Ramos (cell line): ENCODE measurements at regions not wholly inside any gene's neighbourhood (a gene's known extent, or its start where the extent isn't known, plus 50 kb on each side); places are given as distances from the start of the nearest gene placed in this dataset.
"Not testable (repeated sequence)": the region's sequence is repeated elsewhere in the genome, so short reads cannot be mapped to it uniquely, and the experiment has no call there.

Source experiments
- in situ Hi-C: fragments of 300-500 bp; cut with MboI; formaldehyde crosslinking; loops from one replicate; pipeline ENCODE4 v1.14.3; 2022; ENCODE audit warnings: low sequenced_read_pairs; ENCODE audit not compliant: unreplicated experiment

- in situ Hi-C loops, result no loop called here
Measured at GRCh38 chr5:99045871-99046270, 117.1 kb upstream of the CHD1 start.

GRCh38 chr5:99043257-99043656, 114.5 kb upstream of the CHD1 start:
- in situ Hi-C loops, result not testable (repeated sequence)

- in situ Hi-C loops, result loop anchor here (10.0 kb wide), 1 partner anchor 113 kb away; the partner anchor contains the start of gene CHD1
Measured at GRCh38 chr5:99037668-99038067, 108.9 kb upstream of the CHD1 start.

DNA sequence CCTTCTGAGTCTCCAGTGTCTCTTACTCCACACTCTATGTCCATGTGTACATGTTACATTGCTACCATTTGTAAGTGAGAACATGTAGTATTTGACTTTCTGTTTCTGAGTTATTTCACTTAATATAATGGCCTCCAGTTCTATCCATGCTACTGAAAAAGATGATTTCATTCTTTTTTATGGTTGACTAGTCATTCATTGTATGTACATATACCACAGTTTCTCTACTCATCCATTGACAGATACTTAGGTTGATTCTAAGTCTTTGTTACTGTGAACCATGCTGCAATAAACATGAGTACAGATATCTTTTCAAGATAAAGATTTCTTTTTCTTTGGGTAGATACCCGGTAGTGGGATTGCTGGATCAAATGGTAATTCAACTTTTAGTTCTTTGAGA, 107.1 kb upstream of the CHD1 start:
- in situ Hi-C loops, result loop anchor here (10.0 kb wide), 1 partner anchor 111 kb away; the partner anchor contains the start of gene CHD1

- in situ Hi-C loops, result loop anchor here (10.0 kb wide), 1 partner anchor 110 kb away; the partner anchor contains the start of gene CHD1
Measured at GRCh38 chr5:99034336-99034735, 105.5 kb upstream of the CHD1 start.

- in situ Hi-C loops, result loop anchor here (10.0 kb wide), 1 partner anchor 108 kb away; the partner anchor contains the start of gene CHD1
Measured at GRCh38 chr5:99033014-99033900, 104.5 kb upstream of the CHD1 start.

DNA sequence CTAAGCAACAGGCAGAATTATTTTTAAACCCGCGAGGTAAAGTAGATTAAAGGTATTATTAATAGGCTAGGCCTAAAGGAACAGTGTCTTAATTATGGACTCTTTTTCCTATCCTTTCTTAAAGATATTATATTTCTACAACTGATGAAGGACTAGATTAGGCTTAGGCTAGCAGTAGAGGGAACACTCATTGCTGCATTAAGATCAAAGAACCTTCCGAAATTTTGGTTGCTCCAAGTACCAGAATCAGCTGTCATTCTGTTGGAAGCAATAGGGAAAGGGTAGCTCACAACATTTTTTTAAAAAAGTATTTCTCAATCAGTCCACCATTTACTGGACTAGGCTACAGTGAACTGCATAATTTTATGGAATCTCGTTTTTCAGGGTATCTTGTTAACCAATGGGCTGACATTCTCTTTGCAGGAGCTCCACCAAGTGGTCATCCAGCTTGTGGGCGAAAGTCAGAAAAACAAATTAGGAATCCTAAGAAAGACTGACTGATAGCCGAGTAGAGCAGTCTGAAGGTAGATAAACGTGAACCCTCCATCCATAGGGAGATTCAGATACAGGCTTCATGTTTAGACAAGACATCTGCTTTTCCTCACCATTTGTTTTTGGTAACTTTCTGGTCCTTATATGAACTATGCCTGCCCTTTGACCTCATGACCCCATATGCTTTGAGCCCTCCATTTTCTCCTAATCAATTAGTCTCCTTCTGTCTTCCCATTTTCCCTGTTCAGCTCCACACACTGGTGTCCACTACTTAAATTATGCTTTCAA, 103.6 kb upstream of the CHD1 start:
- in situ Hi-C loops, result loop anchor here (10.0 kb wide), 1 partner anchor 108 kb away; the partner anchor contains the start of gene CHD1

DNA sequence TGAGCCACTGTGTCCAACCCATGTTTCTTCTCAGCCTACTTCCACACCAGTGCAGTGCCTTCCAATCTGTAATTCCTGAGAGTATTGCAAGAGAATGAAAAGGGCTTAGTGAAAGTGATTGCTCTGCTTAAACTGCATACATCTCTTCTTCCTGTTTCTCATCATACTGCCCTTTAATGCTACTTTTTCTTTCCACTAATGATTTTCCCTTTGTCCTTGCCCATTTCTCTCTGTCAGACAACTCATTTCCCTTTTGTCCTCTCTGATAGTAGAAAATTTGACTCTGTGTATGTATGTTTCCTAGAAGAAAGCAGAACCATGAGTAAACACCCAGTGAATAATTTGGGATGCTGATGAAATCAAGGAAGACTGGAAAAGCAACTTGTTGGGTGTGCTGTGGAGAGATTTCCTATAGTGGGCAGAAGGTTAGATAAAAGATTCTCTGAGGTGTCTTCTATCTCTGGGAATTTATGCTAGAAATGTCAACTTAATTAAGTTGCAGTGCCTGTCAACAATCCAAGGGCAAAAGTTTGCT, 102.2 kb upstream of the CHD1 start:
- in situ Hi-C loops, result loop anchor here (10.0 kb wide), 1 partner anchor 106 kb away; the partner anchor contains the start of gene CHD1

DNA sequence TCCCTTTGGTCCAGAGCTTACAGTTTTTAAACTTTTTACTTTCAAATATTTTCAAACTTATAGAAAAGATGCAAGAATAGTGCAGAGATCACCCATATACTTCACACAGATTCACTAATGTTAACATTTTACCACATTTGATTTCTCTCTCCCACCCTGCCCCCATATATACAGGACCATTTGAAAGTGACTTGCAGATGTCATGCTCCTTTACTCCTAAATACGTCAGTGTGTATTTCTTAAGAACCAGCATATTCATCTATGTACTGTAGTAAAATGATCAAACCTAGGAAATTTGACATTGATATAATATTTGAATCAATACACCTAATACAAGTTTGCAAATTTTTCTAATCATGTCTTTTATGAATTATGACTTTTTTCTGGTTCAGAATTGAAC, 100.4 kb upstream of the CHD1 start:
- in situ Hi-C loops, result no loop called here

DNA sequence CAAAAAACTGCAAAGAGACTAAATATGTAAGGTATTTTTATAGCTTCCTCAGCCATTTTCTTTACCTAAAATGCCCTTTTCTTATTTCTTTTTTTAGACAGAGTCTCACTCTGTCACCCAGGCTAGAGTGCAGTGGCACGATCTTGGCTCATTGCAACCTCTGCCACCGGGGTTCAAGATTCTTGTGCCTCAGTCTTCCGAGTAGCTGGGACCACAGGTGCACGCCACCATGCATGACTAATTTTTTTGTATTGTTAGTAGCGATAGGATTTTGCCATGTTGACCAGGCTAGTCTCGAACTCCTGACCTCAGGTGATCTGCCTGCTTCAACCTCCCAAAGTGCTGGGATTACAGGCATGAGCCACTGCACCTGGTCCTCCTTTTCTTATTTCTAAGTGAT, 99.4 kb upstream of the CHD1 start:
- in situ Hi-C loops, result not testable (repeated sequence)

DNA sequence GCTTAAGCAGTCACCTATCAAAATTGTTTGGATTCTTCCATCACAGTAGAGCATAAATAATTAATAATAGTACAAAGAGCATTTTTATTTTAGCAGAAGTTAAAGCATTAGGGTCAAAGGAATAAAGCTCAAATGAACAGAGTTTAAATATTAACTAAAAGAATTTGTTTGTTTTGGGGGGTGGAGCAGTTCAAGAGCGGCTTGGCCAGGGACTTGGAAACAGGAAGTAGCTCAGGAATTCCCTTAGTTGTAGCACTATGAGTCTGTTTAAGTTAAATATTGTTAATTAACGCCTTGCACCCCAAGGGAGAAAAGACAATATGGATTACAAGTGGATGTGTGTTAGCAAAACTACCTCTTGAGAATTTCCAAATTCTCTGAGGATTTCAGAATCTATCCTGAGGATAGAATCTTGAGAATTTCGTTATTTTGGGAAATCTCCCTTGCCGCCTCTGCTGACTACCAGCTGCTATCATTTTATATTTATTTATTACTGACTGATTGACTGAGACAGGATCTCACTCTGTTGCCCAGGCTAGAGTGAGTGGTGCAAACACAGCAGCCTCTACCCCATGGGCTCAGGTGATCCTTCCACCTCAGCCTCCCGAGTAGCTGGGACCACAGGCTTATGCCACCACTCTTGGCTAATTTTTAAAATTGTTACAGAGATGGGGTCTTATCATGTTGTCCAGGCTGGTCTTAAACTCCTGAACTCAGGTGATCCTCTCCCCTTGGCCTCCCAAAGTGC, 96.7 kb upstream of the CHD1 start:
- in situ Hi-C loops, result no loop called here

DNA sequence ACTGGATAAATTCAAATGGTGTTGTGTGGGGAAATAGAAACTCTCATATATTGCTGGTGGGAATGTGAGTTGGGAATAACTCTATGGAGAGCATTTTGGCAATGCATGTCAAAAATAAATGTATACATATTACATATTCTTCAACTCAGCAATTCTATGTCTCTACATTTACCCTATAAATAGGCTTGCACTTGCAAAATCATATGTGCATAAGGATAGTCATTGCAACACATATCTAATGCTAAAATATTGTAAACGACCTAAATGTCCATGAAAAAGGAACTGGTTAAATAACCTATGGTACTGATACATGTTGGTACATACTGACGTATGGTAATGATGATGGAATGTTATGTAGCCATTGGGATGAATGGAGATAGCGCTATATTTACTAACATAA, 94.5 kb upstream of the CHD1 start:
- in situ Hi-C loops, result no loop called here

- in situ Hi-C loops, result no loop called here
Measured at GRCh38 chr5:99022250-99022649, 93.4 kb upstream of the CHD1 start.

GRCh38 chr5:99020698-99021048, 91.9 kb upstream of the CHD1 start:
- in situ Hi-C loops, result no loop called here

DNA sequence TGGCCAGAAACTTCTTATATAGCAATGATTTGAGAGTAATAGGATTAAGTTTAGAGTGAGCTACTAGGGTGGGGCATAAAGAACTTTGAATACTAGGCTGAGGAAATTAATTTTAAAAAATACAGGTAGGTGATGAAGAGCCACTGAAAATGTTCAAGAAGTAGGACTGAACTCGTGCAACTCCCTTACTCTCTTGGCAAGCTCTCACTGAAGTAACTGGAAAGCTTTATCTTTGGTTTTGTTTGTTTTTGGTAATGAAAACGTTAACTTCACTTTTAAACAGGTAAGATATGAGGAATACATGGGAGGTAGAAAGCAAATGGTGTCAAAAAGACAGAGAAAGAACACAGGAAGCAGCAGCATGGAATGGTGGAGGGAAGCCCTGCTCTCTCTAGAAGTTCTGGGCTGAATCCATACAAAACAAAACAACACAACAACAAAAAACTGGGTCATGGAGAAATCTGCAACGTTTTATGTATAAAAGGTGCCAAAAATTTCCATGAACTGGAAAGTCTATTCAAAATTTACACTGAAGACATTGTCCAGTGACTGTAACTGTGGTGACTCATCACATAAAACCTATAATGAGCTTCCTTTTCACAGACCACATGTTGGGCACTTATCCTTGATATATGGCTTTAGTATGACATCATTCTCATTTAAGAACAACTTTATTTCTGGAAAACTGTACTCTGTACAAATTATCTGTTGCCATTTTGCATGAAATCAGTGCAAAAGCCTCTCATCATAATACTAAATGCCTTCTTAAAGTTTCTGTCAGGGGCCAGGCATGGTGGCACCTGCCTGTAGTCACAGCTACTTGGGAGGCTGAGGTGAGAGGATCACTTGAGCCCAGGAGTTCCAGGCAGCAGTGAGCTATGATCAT, 91.2 kb upstream of the CHD1 start:
- in situ Hi-C loops, result no loop called here

DNA sequence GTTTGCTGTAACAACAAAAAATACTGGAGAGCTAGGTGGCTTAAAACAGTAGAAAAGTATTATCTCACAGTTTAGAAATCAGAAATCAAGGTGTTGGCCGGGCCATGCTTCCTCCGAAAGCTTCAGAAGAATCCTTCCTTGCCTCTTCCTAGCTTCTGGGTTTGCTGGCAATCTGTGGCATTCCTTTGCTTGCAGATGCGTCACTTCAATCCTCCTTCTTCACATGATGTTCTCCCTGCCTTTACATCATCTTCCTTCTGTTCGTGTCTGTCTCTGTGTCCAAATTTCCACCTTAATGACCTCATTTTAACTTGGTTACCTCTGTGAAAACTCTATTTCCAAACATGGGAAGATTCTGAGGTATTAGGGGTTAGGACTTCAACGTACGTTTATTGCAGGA, 90.4 kb upstream of the CHD1 start:
- in situ Hi-C loops, result no loop called here

DNA sequence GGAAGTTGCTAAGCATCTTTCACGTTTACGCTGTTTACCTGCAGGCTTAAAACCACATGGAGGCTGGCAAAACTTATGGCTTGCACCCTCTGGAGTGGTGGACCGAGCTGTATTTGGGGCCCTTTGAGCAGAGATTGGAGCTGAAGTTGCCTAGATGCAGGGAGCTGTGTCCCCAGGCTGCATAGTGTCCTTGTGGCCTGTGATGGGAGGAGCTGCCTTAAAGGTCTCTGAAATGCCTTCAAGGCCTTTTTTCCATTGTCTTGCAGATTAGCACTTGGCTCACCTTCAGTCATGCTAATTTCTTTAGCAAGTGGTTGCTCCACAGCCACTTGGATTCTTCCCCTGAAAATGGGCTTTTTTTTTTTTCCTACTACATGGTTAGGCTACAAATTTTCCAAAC, 81.5 kb upstream of the CHD1 start:
- in situ Hi-C loops, result no loop called here

DNA sequence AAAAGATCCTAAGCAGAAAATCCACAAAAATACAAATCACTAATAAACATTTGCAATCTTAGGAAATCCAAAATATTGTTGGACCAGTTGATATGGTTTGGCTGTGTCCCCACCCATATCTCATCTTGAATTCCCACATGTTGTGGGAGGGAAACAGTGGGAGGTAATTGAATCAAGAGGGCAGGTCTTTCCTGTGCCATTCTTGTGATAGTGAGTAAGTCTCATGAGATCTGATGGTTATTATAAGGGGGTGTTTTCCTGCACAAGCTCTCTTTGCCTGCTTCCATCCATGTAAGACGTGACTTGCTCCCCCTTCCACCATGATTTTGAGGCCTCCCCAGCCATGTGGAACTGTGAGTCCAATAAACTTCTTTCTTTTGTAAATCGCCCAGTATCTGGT, 79.2 kb upstream of the CHD1 start:
- in situ Hi-C loops, result not testable (repeated sequence)

GRCh38 chr5:99005506-99005905, 76.7 kb upstream of the CHD1 start:
- in situ Hi-C loops, result no loop called here
